IMR-90 (cell line): ENCODE measurements at regions not wholly inside any gene's neighbourhood (a gene's known extent, or its start where the extent isn't known, plus 50 kb on each side); places are given as distances from the start of the nearest gene placed in this dataset.

ENCODE experiments used
- ATAC-seq: fragments of 200-7000 bp; cut with Tn5 transposase; 2 replicates; pipeline ENCODE4 v1.9.1; 2020; ENCODE audit warnings: low read depth, mild to moderate bottlenecking, moderate library complexity
- BruUV-seq: library from RNA; stranded (reverse); fragments of 400-500 nt; replicated peaks from 2 replicates; lab custom pipeline; 2021; lab: Mats Ljungman, UMichigan
- CTCF ChIA-PET: fragments of 300-600 bp; formaldehyde crosslinking; extraction: SDS; loops from one replicate; lab custom pipeline; 2021; ENCODE audit warnings: antibody characterized with exemption; lab: Yijun Ruan, JAX
- POLR2A ChIA-PET: fragments of 300-600 bp; sonication (Branson Sonifier 250); formaldehyde crosslinking; loops from one replicate; lab custom pipeline; 2022; ENCODE audit warnings: antibody characterized with exemption; ENCODE audit not compliant: unreplicated experiment; lab: Charles Lee
- DNase-seq: peaks from one replicate; pipeline ENCODE4 v3.0.0; 2013
- H2AFZ ChIP-seq: replicated peaks from 2 replicates; pipeline ENCODE3; 2013; ENCODE audit warnings: low read length, mild to moderate bottlenecking; ENCODE audit not compliant: poor library complexity
- H2AK5ac ChIP-seq: 2 replicates; pipeline ENCODE4 v1.6.1; 2013; ENCODE audit warnings: low read depth, low read length, inconsistent platforms
- H2AK9ac ChIP-seq: replicated peaks from 2 replicates; pipeline ENCODE3; 2013; ENCODE audit warnings: mild to moderate bottlenecking, low read depth, low read length, moderate library complexity; ENCODE audit not compliant: poor library complexity
- H2BK120ac ChIP-seq: 2 replicates; pipeline ENCODE4 v1.6.1; 2013; ENCODE audit warnings: low read depth, low read length, inconsistent platforms
- H2BK15ac ChIP-seq: 3 replicates; pipeline ENCODE4 v1.6.1; 2013; ENCODE audit warnings: low read depth, low read length, inconsistent platforms
- H2BK20ac ChIP-seq: 2 replicates; pipeline ENCODE4 v1.6.1; 2013; ENCODE audit warnings: low read depth, mild to moderate bottlenecking, inconsistent platforms, low read length, moderate library complexity
- H2BK5ac ChIP-seq: 2 replicates; pipeline ENCODE4 v1.6.1; 2013; ENCODE audit warnings: mild to moderate bottlenecking, low read depth, low read length, inconsistent platforms; ENCODE audit not compliant: poor library complexity, severe bottlenecking
- H3K14ac ChIP-seq: replicated peaks from 2 replicates; pipeline ENCODE4 v1.6.1; 2013; ENCODE audit warnings: low read depth, low read length, inconsistent platforms
- H3K18ac ChIP-seq: 2 replicates; pipeline ENCODE4 v1.6.1; 2013; ENCODE audit warnings: low read depth, low read length, control low read depth
- H3K23ac ChIP-seq: 2 replicates; pipeline ENCODE4 v1.6.1; 2013; ENCODE audit warnings: low read depth, low read length, inconsistent platforms
- H3K27ac ChIP-seq: 2 replicates; pipeline ENCODE4 v1.5.1; 2013; ENCODE audit warnings: mild to moderate bottlenecking, control low read depth, low read length; ENCODE audit not compliant: insufficient read depth
- H3K27me3 ChIP-seq: 2 replicates; pipeline ENCODE4 v1.6.1; 2013; ENCODE audit warnings: low read length; ENCODE audit not compliant: control insufficient read depth, insufficient read depth
- H3K36me3 ChIP-seq: 2 replicates; pipeline ENCODE4 v1.6.1; 2013; ENCODE audit warnings: low read length, mixed read lengths; ENCODE audit not compliant: control insufficient read depth, insufficient read depth
- H3K4ac ChIP-seq: 2 replicates; pipeline ENCODE4 v1.6.1; 2013; ENCODE audit warnings: low read depth, low read length, inconsistent platforms
- H3K4me1 ChIP-seq: 2 replicates; pipeline ENCODE4 v1.6.1; 2013; ENCODE audit warnings: low read length, mixed read lengths; ENCODE audit not compliant: control insufficient read depth, insufficient read depth
- H3K4me2 ChIP-seq: 2 replicates; pipeline ENCODE4 v1.6.1; 2013; ENCODE audit warnings: low read depth, mild to moderate bottlenecking, control low read depth, low read length, moderate library complexity
- H3K4me3 ChIP-seq: 2 replicates; pipeline ENCODE4 v1.5.1; 2013; ENCODE audit warnings: low read depth, mild to moderate bottlenecking, control low read depth, low read length, moderate library complexity; ENCODE audit not compliant: insufficient read depth
- H3K56ac ChIP-seq: 2 replicates; pipeline ENCODE4 v1.6.1; 2013; ENCODE audit warnings: low read length, inconsistent platforms; ENCODE audit not compliant: insufficient read depth; ENCODE audit errors: extremely low read depth
- H3K79me1 ChIP-seq, 2 experiments: 2 replicates each; pipeline ENCODE4 v1.6.1; 2013; ENCODE audit warnings: low read length in 2 of 2, inconsistent platforms in 1 of 2, low read depth in 1 of 2
- H3K9ac ChIP-seq: 2 replicates; pipeline ENCODE4 v1.6.1; 2013; ENCODE audit warnings: low read depth, low read length, control low read depth
- H3K9me1 ChIP-seq: 2 replicates; pipeline ENCODE4 v1.6.1; 2013; ENCODE audit warnings: low read length, inconsistent platforms; ENCODE audit not compliant: insufficient read depth
- H3K9me3 ChIP-seq: 2 replicates; pipeline ENCODE4 v1.6.1; 2013; ENCODE audit warnings: low read length; ENCODE audit not compliant: control insufficient read depth, insufficient read depth
- H4K20me1 ChIP-seq: 2 replicates; pipeline ENCODE4 v1.6.1; 2013; ENCODE audit warnings: low read length, inconsistent platforms; ENCODE audit not compliant: insufficient read depth
- H4K5ac ChIP-seq: 2 replicates; pipeline ENCODE4 v1.6.1; 2013; ENCODE audit warnings: mild to moderate bottlenecking, low read depth, low read length, control low read depth
- H4K8ac ChIP-seq, 2 experiments: 2 replicates each; pipeline ENCODE4 v1.6.1; 2013; ENCODE audit warnings: low read depth in 2 of 2, low read length in 2 of 2, control low read depth in 1 of 2, inconsistent platforms in 1 of 2
- H4K91ac ChIP-seq: 2 replicates; pipeline ENCODE4 v1.6.1; 2013; ENCODE audit warnings: low read depth, low read length, inconsistent platforms; ENCODE audit not compliant: insufficient read depth
- CHD1 ChIP-seq: IDR thresholded peaks from 2 replicates; pipeline ENCODE4 v1.6.1; 2012; ENCODE audit warnings: low read depth, low read length, improper control_type of control experiment
- CTCF ChIP-seq: conservative IDR thresholded peaks from 2 replicates; pipeline ENCODE4 v1.5.1; 2012; ENCODE audit warnings: mild to moderate bottlenecking, low read depth, low read length, improper control_type of control experiment
- ELK1 ChIP-seq: fragments of 150-350 bp; IDR thresholded peaks from 2 replicates; pipeline ENCODE4 v1.6.1; 2016; ENCODE audit warnings: low read depth, mild to moderate bottlenecking, low read length, moderate library complexity, borderline replicate concordance
- MAFK ChIP-seq: IDR thresholded peaks from 2 replicates; pipeline ENCODE4 v1.6.1; 2012; ENCODE audit warnings: low read depth, low read length, improper control_type of control experiment
- MXI1 ChIP-seq: IDR thresholded peaks from 2 replicates; pipeline ENCODE4 v1.6.1; 2012; ENCODE audit warnings: low read depth, mild to moderate bottlenecking, low read length, moderate library complexity, borderline replicate concordance
- POLR2A ChIP-seq: IDR thresholded peaks from 2 replicates; pipeline ENCODE4 v1.6.1; 2012; ENCODE audit warnings: mild to moderate bottlenecking, low read depth, low read length
- RCOR1 ChIP-seq: IDR thresholded peaks from 2 replicates; pipeline ENCODE4 v1.6.1; 2012; ENCODE audit warnings: mild to moderate bottlenecking, low read length, improper control_type of control experiment; ENCODE audit not compliant: insufficient replicate concordance
- SMC3 ChIP-seq: fragments of 150-350 bp; IDR thresholded peaks from 2 replicates; pipeline ENCODE4 v1.6.1; 2016; ENCODE audit warnings: low read depth, mild to moderate bottlenecking, antibody characterized with exemption, low read length, moderate library complexity
- WGBS, 2 experiments: methylation state at CpG; one replicate each; pipeline versions ENCODE4 v1.1.5 to v1.1.7; 2013; ENCODE audit warnings: missing lambda C conversion rate in 2 of 2; ENCODE audit not compliant: insufficient read length in 1 of 2; ENCODE audit errors: extremely low coverage in 2 of 2; 5-methylcytosine and 5-hydroxymethylcytosine counted together
- dilution Hi-C: fragments of 300-500 bp; cut with HindIII; formaldehyde crosslinking; loops from one replicate; pipeline ENCODE4 v1.14.3; 2018; ENCODE audit warnings: low sequenced_read_pairs; ENCODE audit not compliant: unreplicated experiment
- in situ Hi-C: fragments of 300-500 bp; cut with MboI; formaldehyde crosslinking; loops from 3 replicates; pipeline ENCODE4 v1.14.3; 2019; ENCODE audit warnings: low sequenced_read_pairs, inconsistent platforms, mixed read lengths
- intact Hi-C: fragments of 100-400 bp; cut with micrococcal nuclease; formaldehyde crosslinking; loops from 2 replicates; pipeline ENCODE4 v1.10.0; 2022

GRCh38 chr14:50002926-50003212 is 110.0 kb downstream of the ARF6 start:
- intact Hi-C loops, result loop anchor here (5.0 kb wide), 1 partner anchor 99 kb away; no protein-coding TSS in a partner anchor

More at GRCh38 chr14:50002926-50003212, 110.0 kb downstream of the ARF6 start:
- dilution Hi-C loops, result no loop called here
- Histone ChIP-seq H3K18ac (peak overlapping the region; percentile 92), H3K79me1 (peaks cover 0 to 23% of the 10 kb centered on the region in 2 experiments; a peak in 2 of 4 replicates), H3K4me1 (peaks cover 39% of the 10 kb centered on the region), H3K9me1 (peaks cover 20% of the 10 kb centered on the region), H2BK15ac (peak overlapping the region; percentile 97; the same call in 2 of the 3 replicates), H3K27ac (peak overlapping the region; percentile 70), H2AK9ac (peak overlapping the region; percentile 98), H3K23ac (peak overlapping the region; percentile 77), H2BK20ac (peak overlapping the region; percentile 73), H3K4me3 (peak overlapping the region; percentile 44), H4K91ac (peak overlapping the region; percentile 99), H4K20me1 (no peaks in the 10 kb centered on the region), H3K56ac (peak overlapping the region; percentile 59), H3K4me2 (peak overlapping the region; percentile 79), H3K4ac (peak overlapping the region; percentile 93), H3K9ac (peak overlapping the region; percentile 74), H4K5ac (peak overlapping the region; percentile 97), H3K9me3 (no peaks in the 10 kb centered on the region), H3K27me3 (no peaks in the 10 kb centered on the region), H4K8ac (peak overlapping the region; percentile 80 to 96), H3K14ac (peak overlapping the region; percentile 85), H2AK5ac (peak overlapping the region; percentile 97), H2BK120ac (peak overlapping the region; percentile 85), H2BK5ac (peak overlapping the region; percentile 81), H2AFZ (peak overlapping the region; percentile 96), H3K36me3 (no peaks in the 10 kb centered on the region)
- no peak for TF ChIP-seq CHD1
- no peak for TF ChIP-seq CTCF
- no peak for TF ChIP-seq MAFK
- no peak for TF ChIP-seq SMC3
- TF ChIP-seq RCOR1, result no peak
- TF ChIP-seq POLR2A, result no peak
- TF ChIP-seq ELK1, result no peak
- no peak for TF ChIP-seq MXI1
- WGBS, 2 experiments, result no CpG with 5 or more reads among the region's 7 CpGs
- POLR2A ChIA-PET, result interaction anchor here (0.6 to 1.2 kb wide), 2 partner anchors 15 to 105 kb away, joined by 3 to 4 read pairs; no protein-coding TSS in a partner anchor
- DNase-seq, result no peak
- in situ Hi-C loops, result no loop called here
- ATAC-seq, result no peak
- BruUV-seq, result no TSS peak
- CTCF ChIA-PET, result interaction anchor here (1.1 kb wide), 1 partner anchor 49 kb away, joined by 3 read pairs; no protein-coding TSS in a partner anchor
